Parathyroid adenoma (tissue), 2 donors: ENCODE measurements at regions not wholly inside any gene's neighbourhood (a gene's known extent, or its start where the extent isn't known, plus 50 kb on each side); places are given as distances from the start of the nearest gene placed in this dataset.
"Not testable (repeated sequence)": the region's sequence is repeated elsewhere in the genome, so short reads cannot be mapped to it uniquely, and the experiment has no call there.

Source experiments
- H2AFZ ChIP-seq: fragments of 300-600 bp; sonication (generic); one replicate; pipeline ENCODE4 v1.7.0; 2017; ENCODE audit warnings: antibody characterized with exemption, mild to moderate bottlenecking
- H3K27ac ChIP-seq: fragments of 300-600 bp; sonication (generic); one replicate; pipeline ENCODE4 v1.7.0; 2017
- H3K27me3 ChIP-seq: fragments of 300-600 bp; sonication (generic); one replicate; pipeline ENCODE4 v1.7.0; 2017; ENCODE audit warnings: low read length; ENCODE audit not compliant: control insufficient read depth, insufficient read depth
- H3K36me3 ChIP-seq: fragments of 300-600 bp; sonication (generic); one replicate; pipeline ENCODE4 v1.7.0; 2017; ENCODE audit warnings: low read length; ENCODE audit not compliant: control insufficient read depth, insufficient read depth
- H3K4me1 ChIP-seq: fragments of 300-600 bp; sonication (generic); one replicate; pipeline ENCODE4 v1.7.0; 2017; ENCODE audit warnings: control low read depth
- H3K4me2 ChIP-seq: fragments of 300-600 bp; sonication (generic); one replicate; pipeline ENCODE4 v1.7.0; 2017; ENCODE audit warnings: low read length
- H3K4me3 ChIP-seq: fragments of 300-600 bp; sonication (generic); one replicate; pipeline ENCODE4 v1.7.0; 2017; ENCODE audit warnings: low read depth, low read length
- H3K79me2 ChIP-seq: fragments of 300-600 bp; sonication (generic); one replicate; pipeline ENCODE4 v1.7.0; 2017; ENCODE audit warnings: control low read depth
- H3K9ac ChIP-seq: fragments of 300-600 bp; sonication (generic); one replicate; pipeline ENCODE4 v1.7.0; 2017; ENCODE audit warnings: mild to moderate bottlenecking
- H3K9me3 ChIP-seq: fragments of 300-600 bp; sonication (generic); one replicate; pipeline ENCODE4 v1.7.0; 2017; ENCODE audit warnings: low read length; ENCODE audit not compliant: control insufficient read depth
- CTCF ChIP-seq: fragments of 300-600 bp; sonication (generic); IDR thresholded peaks from one replicate; pipeline ENCODE4 v1.7.0; 2017; ENCODE audit warnings: antibody characterized with exemption, mild to moderate bottlenecking
- donor health status: primary hyperparathyroidism.

GRCh38 chr1:89436856-89437255 lies 73.0 kb downstream of the GBP6 start:
- Histone ChIP-seq H3K27ac (no peak overlapping the region), H2AFZ (no peak overlapping the region), H3K79me2 (no peaks in the 10 kb centered on the region), H3K27me3 (no peaks in the 10 kb centered on the region), H3K4me1 (no peaks in the 10 kb centered on the region), H3K36me3 (no peaks in the 10 kb centered on the region), H3K4me3 (no peak overlapping the region), H3K9me3 (no peaks in the 10 kb centered on the region), H3K4me2 (no peak overlapping the region), H3K9ac (no peak overlapping the region)
- TF ChIP-seq CTCF: no peak

GRCh38 chr1:89438301-89438700 lies 74.4 kb downstream of the GBP6 start:
- H2AFZ ChIP-seq, H3K79me2 ChIP-seq, H3K9me3 ChIP-seq, H3K4me2 ChIP-seq, H3K36me3 ChIP-seq, H3K9ac ChIP-seq, H3K4me1 ChIP-seq, H3K4me3 ChIP-seq, H3K27me3 ChIP-seq, H3K27ac ChIP-seq: not testable (repeated sequence)

- Histone ChIP-seq H2AFZ (no peak overlapping the region), H3K4me2 (no peak overlapping the region), H3K27ac (no peak overlapping the region), H3K27me3 (no peaks in the 10 kb centered on the region), H3K9me3 (no peaks in the 10 kb centered on the region), H3K4me1 (no peaks in the 10 kb centered on the region), H3K79me2 (no peaks in the 10 kb centered on the region), H3K9ac (no peak overlapping the region), H3K36me3 (no peaks in the 10 kb centered on the region), H3K4me3 (no peak overlapping the region)
- TF ChIP-seq CTCF: no peak
Observed at GRCh38 chr1:89440911-89441310, 77.1 kb downstream of the GBP6 start.

- Histone ChIP-seq H3K4me1 (no peaks in the 10 kb centered on the region), H3K36me3 (no peaks in the 10 kb centered on the region), H3K4me2 (no peak overlapping the region), H3K27ac (no peak overlapping the region), H3K79me2 (no peaks in the 10 kb centered on the region), H3K9me3 (no peaks in the 10 kb centered on the region), H3K9ac (no peak overlapping the region), H3K4me3 (no peak overlapping the region), H3K27me3 (no peaks in the 10 kb centered on the region), H2AFZ (no peak overlapping the region)
- no peak for TF ChIP-seq CTCF
Observed at GRCh38 chr1:89444791-89445190, 79.8 kb upstream of the LRRC8B start.

GRCh38 chr1:89451011-89451410 lies 73.6 kb upstream of the LRRC8B start:
- Histone ChIP-seq H3K9ac (no peak overlapping the region), H3K4me2 (no peak overlapping the region), H3K79me2 (no peaks in the 10 kb centered on the region), H3K4me3 (no peak overlapping the region), H3K27me3 (no peaks in the 10 kb centered on the region), H3K4me1 (peaks cover 5% of the 10 kb centered on the region), H3K9me3 (no peaks in the 10 kb centered on the region), H3K36me3 (no peaks in the 10 kb centered on the region), H2AFZ (peak overlapping the region; percentile 25), H3K27ac (no peak overlapping the region)
- TF ChIP-seq CTCF: no peak
